ENCODE measurements at regions not wholly inside any gene's neighbourhood (a gene's known extent, or its start where the extent isn't known, plus 50 kb on each side); places are given as distances from the start of the nearest gene placed in this dataset.

DNA sequence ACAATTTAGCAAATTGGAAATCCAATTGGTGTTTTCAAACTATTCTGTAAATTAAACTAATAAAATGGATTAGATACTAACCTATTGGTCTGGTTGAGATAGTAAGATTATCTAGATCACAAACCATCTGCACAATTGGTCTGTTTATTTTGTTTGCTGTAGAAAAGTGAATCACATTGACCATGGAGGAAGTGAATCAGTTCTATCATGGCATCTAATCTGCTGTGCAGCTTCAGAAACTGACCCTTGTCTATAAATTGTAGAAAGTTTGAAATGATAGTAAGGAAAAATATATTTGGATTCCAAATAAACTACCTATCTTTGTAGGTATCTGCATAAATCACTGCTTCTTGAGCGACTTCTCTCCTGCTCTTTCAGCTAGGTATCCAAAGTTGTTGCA lies 1865.4 kb downstream of the MAT2B start:
- TF ChIP-seq CTCF (IDR thresholded peaks at IDR 0.05; ENCODE audit: poor library complexity) = no peak
- TF ChIP-seq EZH2 (IDR thresholded peaks at IDR 0.05; ENCODE audit: borderline replicate concordance) = no peak

All from hepatocyte (in vitro differentiated cells).